22Rv1 (cell line): ENCODE measurements at regions not wholly inside any gene's neighbourhood (a gene's known extent, or its start where the extent isn't known, plus 50 kb on each side); places are given as distances from the start of the nearest gene placed in this dataset.

Experiments used
- CTCF ChIP-seq: fragments of 450-650 bp; IDR thresholded peaks from 2 replicates; pipeline ENCODE4 v1.5.1; 2017; ENCODE audit warnings: mild to moderate bottlenecking
- ZFX ChIP-seq: fragments of 450-650 bp; IDR thresholded peaks from 2 replicates; pipeline ENCODE4 v1.6.1; 2017; ENCODE audit warnings: antibody characterized with exemption, borderline replicate concordance

GRCh38 chr10:9733766-9734165 lies 1283.9 kb upstream of the CELF2 start:
- TF ChIP-seq CTCF: no peak
- TF ChIP-seq ZFX: no peak
